H9 (cell line): ENCODE measurements at regions not wholly inside any gene's neighbourhood (a gene's known extent, or its start where the extent isn't known, plus 50 kb on each side); places are given as distances from the start of the nearest gene placed in this dataset.

Experiments used
- DNase-seq: peaks from one replicate; pipeline ENCODE4 v3.0.0-alpha.2; 2017
- H2AFZ ChIP-seq: one replicate; pipeline ENCODE4 v1.6.1; 2013; ENCODE audit warnings: mild to moderate bottlenecking, low read length, control low read depth, moderate library complexity
- H2AK5ac ChIP-seq: 2 replicates; pipeline ENCODE4 v1.6.1; 2013; ENCODE audit warnings: low read length, control low read depth, mixed read lengths; ENCODE audit not compliant: insufficient read length
- H2BK120ac ChIP-seq: one replicate; pipeline ENCODE4 v1.6.1; 2013; ENCODE audit warnings: low read depth, mild to moderate bottlenecking, low read length, control low read depth, inconsistent platforms; ENCODE audit not compliant: poor library complexity, severe bottlenecking
- H2BK12ac ChIP-seq: 2 replicates; pipeline ENCODE4 v1.6.1; 2013; ENCODE audit warnings: low read length, control low read depth, mixed read lengths, low read depth; ENCODE audit not compliant: insufficient read length
- H2BK15ac ChIP-seq: 2 replicates; pipeline ENCODE4 v1.6.1; 2013; ENCODE audit warnings: low read depth, low read length, control low read depth
- H2BK20ac ChIP-seq: one replicate; pipeline ENCODE4 v1.6.1; 2013; ENCODE audit warnings: low read depth, mild to moderate bottlenecking, low read length, control low read depth, inconsistent platforms; ENCODE audit not compliant: poor library complexity, severe bottlenecking
- H2BK5ac ChIP-seq: 2 replicates; pipeline ENCODE4 v1.6.1; 2013; ENCODE audit warnings: low read length, control low read depth, mixed read lengths; ENCODE audit not compliant: insufficient read length
- H3K14ac ChIP-seq: 2 replicates; pipeline ENCODE4 v1.6.1; 2013; ENCODE audit warnings: low read length, control low read depth; ENCODE audit not compliant: insufficient read depth
- H3K18ac ChIP-seq: 2 replicates; pipeline ENCODE4 v1.6.1; 2013; ENCODE audit warnings: low read depth, mild to moderate bottlenecking, mixed read lengths, low read length, control low read depth; ENCODE audit not compliant: insufficient read length
- H3K23ac ChIP-seq: 2 replicates; pipeline ENCODE4 v1.6.1; 2013; ENCODE audit warnings: low read length, control low read depth, mixed read lengths, low read depth; ENCODE audit not compliant: insufficient read length
- H3K23me2 ChIP-seq: 2 replicates; pipeline ENCODE4 v1.6.1; 2013; ENCODE audit warnings: low read depth, mild to moderate bottlenecking, mixed read lengths, low read length, control low read depth; ENCODE audit not compliant: insufficient read length, poor library complexity, severe bottlenecking
- H3K27ac ChIP-seq: 2 replicates; pipeline ENCODE4 v1.5.1; 2013; ENCODE audit warnings: low read length, control low read depth, mixed read lengths, low read depth; ENCODE audit not compliant: insufficient read length
- H3K27me3 ChIP-seq: 2 replicates; pipeline ENCODE4 v1.6.1; 2013; ENCODE audit warnings: low read length, control low read depth, inconsistent platforms; ENCODE audit not compliant: insufficient read depth
- H3K4ac ChIP-seq: 2 replicates; pipeline ENCODE4 v1.6.1; 2013; ENCODE audit warnings: low read depth, mild to moderate bottlenecking, control low read depth, inconsistent platforms, low read length, moderate library complexity
- H3K4me1 ChIP-seq: 2 replicates; pipeline ENCODE4 v1.6.1; 2013; ENCODE audit warnings: low read length, control low read depth, inconsistent platforms; ENCODE audit not compliant: insufficient read depth
- H3K4me2 ChIP-seq: 2 replicates; pipeline ENCODE4 v1.6.1; 2013; ENCODE audit warnings: low read length, control low read depth, mixed read lengths; ENCODE audit not compliant: insufficient read length, insufficient read depth
- H3K56ac ChIP-seq: 2 replicates; pipeline ENCODE4 v1.6.1; 2013; ENCODE audit warnings: low read depth, mild to moderate bottlenecking, mixed read lengths, low read length, control low read depth; ENCODE audit not compliant: insufficient read length
- H3K79me1 ChIP-seq: 2 replicates; pipeline ENCODE4 v1.6.1; 2013; ENCODE audit warnings: low read depth, mild to moderate bottlenecking, moderate library complexity, low read length, control low read depth, inconsistent platforms; ENCODE audit not compliant: insufficient read depth, poor library complexity, severe bottlenecking
- H3K79me2 ChIP-seq: 2 replicates; pipeline ENCODE4 v1.6.1; 2013; ENCODE audit warnings: low read length, control low read depth, inconsistent platforms; ENCODE audit not compliant: insufficient read depth
- H3K9ac ChIP-seq: 2 replicates; pipeline ENCODE4 v1.6.1; 2013; ENCODE audit warnings: low read length, control low read depth, mixed read lengths; ENCODE audit not compliant: insufficient read length; ENCODE audit errors: extremely low read depth
- H3K9me3 ChIP-seq: one replicate; pipeline ENCODE4 v1.6.1; 2013; ENCODE audit warnings: low read depth, low read length, inconsistent platforms; ENCODE audit not compliant: control insufficient read depth
- H3T11ph ChIP-seq: one replicate; pipeline ENCODE4 v1.6.1; 2013; ENCODE audit warnings: mild to moderate bottlenecking, low read length, control low read depth, inconsistent platforms
- H4K20me1 ChIP-seq: one replicate; pipeline ENCODE4 v1.6.1; 2013; ENCODE audit not compliant: control insufficient read depth, insufficient read length, insufficient read depth
- H4K5ac ChIP-seq: 2 replicates; pipeline ENCODE4 v1.6.1; 2013; ENCODE audit warnings: low read depth, mild to moderate bottlenecking, mixed read lengths, low read length, control low read depth; ENCODE audit not compliant: insufficient read length
- H4K8ac ChIP-seq: replicated peaks from 2 replicates; pipeline ENCODE4 v1.6.1; 2013; ENCODE audit warnings: low read length, control low read depth, mixed read lengths, low read depth; ENCODE audit not compliant: insufficient read length
- H4K91ac ChIP-seq: 2 replicates; pipeline ENCODE4 v1.6.1; 2013; ENCODE audit warnings: low read depth, mild to moderate bottlenecking, moderate library complexity, mixed read lengths, low read length, control low read depth; ENCODE audit not compliant: insufficient read length
- H3K27ac Mint-ChIP-seq, 3 experiments: 2 replicates in 2 of 3; 3 replicates in 1 of 3; pipeline ENCODE4 v1.8.0; 2020 to 2021; ENCODE audit warnings: mixed read lengths in 3 of 3, mild to moderate bottlenecking in 1 of 3, moderate library complexity in 1 of 3
- H3K27me3 Mint-ChIP-seq: 2 replicates; pipeline ENCODE4 v1.8.0; 2021; ENCODE audit warnings: low read depth, mild to moderate bottlenecking, moderate library complexity, mixed read lengths
- H3K36me3 Mint-ChIP-seq, 3 experiments: 2 replicates in 2 of 3; 3 replicates in 1 of 3; pipeline ENCODE4 v1.8.0; 2020 to 2021; ENCODE audit warnings: low read depth in 3 of 3, mixed read lengths in 3 of 3; ENCODE audit not compliant: insufficient read depth in 1 of 3
- H3K4me1 Mint-ChIP-seq, 2 experiments: 2 replicates each; pipeline ENCODE4 v1.8.0; 2020; ENCODE audit warnings: mixed read lengths in 2 of 2
- H3K4me3 Mint-ChIP-seq, 2 experiments: 2 replicates in 1 of 2; 3 replicates in 1 of 2; pipeline ENCODE4 v1.8.0; 2020 to 2021; ENCODE audit warnings: mild to moderate bottlenecking in 2 of 2, mixed read lengths in 2 of 2, moderate library complexity in 1 of 2
- H3K9me3 Mint-ChIP-seq, 2 experiments: 2 replicates in 1 of 2; 3 replicates in 1 of 2; pipeline ENCODE4 v1.8.0; 2020; ENCODE audit warnings: mild to moderate bottlenecking in 2 of 2, mixed read lengths in 2 of 2, moderate library complexity in 1 of 2
- WGBS: extraction: QIAGEN DNeasy Blood & Tissue Kit; methylation state at CpG from one replicate; pipeline ENCODE4 v1.1.7; 2013; ENCODE audit warnings: missing lambda C conversion rate, low lambda C conversion rate, mixed read lengths; ENCODE audit not compliant: insufficient read length; ENCODE audit errors: extremely low coverage; 5-methylcytosine and 5-hydroxymethylcytosine counted together
- TF ChIP-seq, protein P1 (sequence below): fragments of 200-600 bp; sonication (generic); conservative IDR thresholded peaks from 3 replicates; pipeline ENCODE4 v1.8.0; 2021; ENCODE audit warnings: antibody characterized with exemption, mild to moderate bottlenecking

DNA sequence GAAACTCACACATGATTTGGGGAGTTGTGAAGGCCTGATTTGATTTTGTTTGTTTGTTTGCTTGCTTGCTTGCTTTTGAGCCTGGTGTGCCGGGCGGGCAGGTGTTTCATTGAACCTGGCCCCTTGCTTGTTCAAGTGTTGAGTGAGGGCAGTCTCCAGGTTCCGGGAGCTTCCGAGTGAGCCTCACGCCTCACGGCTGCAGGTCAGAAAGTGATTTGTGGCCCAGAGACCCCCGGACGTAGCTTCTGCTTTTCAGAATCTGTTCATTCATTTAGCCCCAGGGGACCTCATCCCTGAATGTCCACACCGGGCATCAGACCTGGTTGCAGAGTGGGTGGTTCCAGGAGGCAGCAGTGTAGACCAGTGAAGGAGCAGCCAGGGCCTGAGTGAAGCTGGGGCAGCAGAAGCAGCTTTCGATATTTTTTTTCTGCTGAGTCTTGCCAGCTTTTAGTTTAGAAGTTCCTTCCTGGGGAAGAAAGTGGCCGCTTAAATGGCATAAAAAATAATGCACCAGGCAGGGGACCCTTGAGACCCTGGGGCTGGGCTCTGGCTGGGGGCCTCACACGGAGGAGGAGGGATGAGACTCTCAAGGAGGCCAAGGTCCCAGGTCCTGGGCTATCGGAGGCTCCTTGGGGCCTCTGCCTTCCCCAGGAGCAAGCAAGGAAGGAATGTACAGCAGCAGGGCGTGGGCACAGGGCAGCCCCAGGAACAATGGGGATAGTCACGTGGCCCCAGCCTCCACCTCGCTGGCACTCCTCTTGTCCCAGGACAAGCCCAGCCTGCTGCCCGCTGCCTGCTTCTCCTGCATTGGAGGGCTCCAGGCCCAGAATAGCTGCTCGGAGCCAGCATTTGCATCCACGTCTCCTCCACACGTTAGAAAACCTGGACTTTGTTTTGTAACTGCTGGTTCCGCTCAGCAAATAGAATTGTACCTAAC, 89.2 kb upstream of the BHLHE23 start:
- Histone ChIP-seq H3K27ac (no peak overlapping the region), H3K4me1 (peaks cover 3% of the 10 kb centered on the region; the same call in 1 of the 2 replicates), H3K23me2 (no peaks in the 10 kb centered on the region), H3K56ac (no peak overlapping the region), H3K4me2 (no peak overlapping the region), H4K20me1 (no peaks in the 10 kb centered on the region), H3K9ac (no peak overlapping the region), H2BK12ac (no peak overlapping the region), H2AFZ (no peak overlapping the region), H3T11ph (no peak overlapping the region), H3K79me2 (no peaks in the 10 kb centered on the region), H3K23ac (no peak overlapping the region), H2BK5ac (no peak overlapping the region), H3K79me1 (no peaks in the 10 kb centered on the region), H3K14ac (no peak overlapping the region), H3K27me3 (peaks cover 7% of the 10 kb centered on the region; the same call in 1 of the 2 replicates), H2BK20ac (no peak overlapping the region), H2BK15ac (no peak overlapping the region), H2AK5ac (no peak overlapping the region), H2BK120ac (no peak overlapping the region), H3K9me3 (no peaks in the 10 kb centered on the region), H3K4ac (no peak overlapping the region), H4K91ac (no peak overlapping the region), H4K5ac (no peak overlapping the region), H3K18ac (no peak overlapping the region), H4K8ac (no peak overlapping the region)
- H3K9me3 Mint-ChIP-seq = no peaks in the 10 kb centered on the region; a peak in 1 of 5 replicates
- WGBS = no CpG with 5 or more reads among the region's 21 CpGs
- TF ChIP-seq, protein P1, sequence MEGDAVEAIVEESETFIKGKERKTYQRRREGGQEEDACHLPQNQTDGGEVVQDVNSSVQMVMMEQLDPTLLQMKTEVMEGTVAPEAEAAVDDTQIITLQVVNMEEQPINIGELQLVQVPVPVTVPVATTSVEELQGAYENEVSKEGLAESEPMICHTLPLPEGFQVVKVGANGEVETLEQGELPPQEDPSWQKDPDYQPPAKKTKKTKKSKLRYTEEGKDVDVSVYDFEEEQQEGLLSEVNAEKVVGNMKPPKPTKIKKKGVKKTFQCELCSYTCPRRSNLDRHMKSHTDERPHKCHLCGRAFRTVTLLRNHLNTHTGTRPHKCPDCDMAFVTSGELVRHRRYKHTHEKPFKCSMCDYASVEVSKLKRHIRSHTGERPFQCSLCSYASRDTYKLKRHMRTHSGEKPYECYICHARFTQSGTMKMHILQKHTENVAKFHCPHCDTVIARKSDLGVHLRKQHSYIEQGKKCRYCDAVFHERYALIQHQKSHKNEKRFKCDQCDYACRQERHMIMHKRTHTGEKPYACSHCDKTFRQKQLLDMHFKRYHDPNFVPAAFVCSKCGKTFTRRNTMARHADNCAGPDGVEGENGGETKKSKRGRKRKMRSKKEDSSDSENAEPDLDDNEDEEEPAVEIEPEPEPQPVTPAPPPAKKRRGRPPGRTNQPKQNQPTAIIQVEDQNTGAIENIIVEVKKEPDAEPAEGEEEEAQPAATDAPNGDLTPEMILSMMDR = no peak
- H3K4me3 Mint-ChIP-seq = no peak overlapping the region
- H3K27ac Mint-ChIP-seq = no peak overlapping the region
- peak; percentile 25 for DNase-seq
- no peaks in the 10 kb centered on the region for H3K36me3 Mint-ChIP-seq
- H3K27me3 Mint-ChIP-seq = peaks cover 12% of the 10 kb centered on the region
- H3K4me1 Mint-ChIP-seq = peaks cover 0 to 2% of the 10 kb centered on the region in 2 experiments; a peak in 2 of 4 replicates
